ENCODE measurements at regions not wholly inside any gene's neighbourhood (a gene's known extent, or its start where the extent isn't known, plus 50 kb on each side); places are given as distances from the start of the nearest gene placed in this dataset.
"Not testable (repeated sequence)": the region's sequence is repeated elsewhere in the genome, so short reads cannot be mapped to it uniquely, and the experiment has no call there.

DNA sequence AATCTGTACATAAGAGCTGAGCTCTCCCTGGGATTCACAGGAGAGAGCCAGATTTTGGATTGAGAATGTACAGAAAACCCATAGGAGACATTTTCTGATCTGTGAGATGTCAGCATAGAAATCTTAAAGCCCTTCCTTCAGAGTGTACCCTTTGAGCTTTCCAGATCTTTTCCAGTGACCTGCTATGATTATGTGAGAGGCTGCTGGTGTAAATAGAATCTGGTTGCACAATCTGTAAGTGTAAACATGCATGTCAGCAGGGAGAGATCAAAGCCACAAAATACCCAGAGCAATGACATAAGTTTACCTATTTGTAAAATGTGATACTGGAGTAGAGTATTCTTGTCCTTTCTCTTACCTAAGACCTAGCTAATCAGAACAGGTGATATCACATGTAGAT, 471.9 kb downstream of the FOXD4L5 start:
- DNase-seq (ENCODE audit: low read depth in 2 of 2); H3K4me3 ChIP-seq (replicated peaks in 1 of 2; ENCODE audit: low read depth in 2 of 2, low read length in 2 of 2): not testable (repeated sequence)

GRCh38 chr9:64778667-64779066, 506.3 kb downstream of the FOXD4L5 start:
- H3K4me3 ChIP-seq (replicated peaks in 1 of 2; ENCODE audit: low read depth in 2 of 2, low read length in 2 of 2); DNase-seq (ENCODE audit: low read depth in 2 of 2): not testable (repeated sequence)

GRCh38 chr9:64776269-64776668, 508.7 kb downstream of the FOXD4L5 start:
- DNase-seq (ENCODE audit: low read depth in 2 of 2); H3K4me3 ChIP-seq (replicated peaks in 1 of 2; ENCODE audit: low read depth in 2 of 2, low read length in 2 of 2): not testable (repeated sequence)

GRCh38 chr9:64774813-64775793, 509.9 kb downstream of the FOXD4L5 start:
- H3K4me3 ChIP-seq (replicated peaks in 1 of 2; ENCODE audit: low read depth in 2 of 2, low read length in 2 of 2): peak overlapping the region; percentile 27 to 53
- peak in 1 of 2 donors; percentile 0 for DNase-seq (ENCODE audit: low read depth in 2 of 2)

- peak in 1 of 2 donors; percentile 2 for DNase-seq (ENCODE audit: low read depth in 2 of 2)
- peak overlapping the region; percentile 44 to 53 for H3K4me3 ChIP-seq (replicated peaks in 1 of 2; ENCODE audit: low read depth in 2 of 2, low read length in 2 of 2)
Measured at GRCh38 chr9:64774004-64774812, 510.8 kb downstream of the FOXD4L5 start.

GRCh38 chr9:64773491-64773931, 511.5 kb downstream of the FOXD4L5 start:
- no peak for TF ChIP-seq CTCF (IDR thresholded peaks at IDR 0.05; ENCODE audit: low read depth, low read length)
- H3K4me3 ChIP-seq (replicated peaks in 1 of 2; ENCODE audit: low read depth in 2 of 2, low read length in 2 of 2): peak overlapping the region; percentile 44 to 53
- DNase-seq (ENCODE audit: low read depth in 2 of 2): peak in 1 of 2 donors; percentile 0

- DNase-seq (ENCODE audit: low read depth in 2 of 2): peak in 1 of 2 donors; percentile 0
- peak overlapping the region; percentile 44 to 50 for H3K4me3 ChIP-seq (replicated peaks in 1 of 2; ENCODE audit: low read depth in 2 of 2, low read length in 2 of 2)
Measured at GRCh38 chr9:64772751-64773331, 512.2 kb downstream of the FOXD4L5 start.

- not testable (repeated sequence) for DNase-seq (ENCODE audit: low read depth in 2 of 2); H3K4me3 ChIP-seq (replicated peaks in 1 of 2; ENCODE audit: low read depth in 2 of 2, low read length in 2 of 2)
- peak; percentile 17 for TF ChIP-seq CTCF (IDR thresholded peaks at IDR 0.05; ENCODE audit: low read depth, low read length)
Measured at GRCh38 chr9:64772123-64772736, 512.8 kb downstream of the FOXD4L5 start.
